ENCODE measurements at regions not wholly inside any gene's neighbourhood (a gene's known extent, or its start where the extent isn't known, plus 50 kb on each side); places are given as distances from the start of the nearest gene placed in this dataset.

- TF ChIP-seq POLR2AphosphoS5 (IDR thresholded peaks at IDR 0.05; ENCODE audit: low read depth, low read length) (no peak), POLR2A (IDR thresholded peaks at IDR 0.05; ENCODE audit: low read depth, low read length) (no peak), TAF1 (IDR thresholded peaks at IDR 0.05; ENCODE audit: borderline replicate concordance, low read depth, low read length) (no peak)
These were observed 410.2 kb downstream of the MATN1 start for GRCh38 chr1:30313176-30313575.
